SK-N-SH (cell line): ENCODE measurements at regions not wholly inside any gene's neighbourhood (a gene's known extent, or its start where the extent isn't known, plus 50 kb on each side); places are given as distances from the start of the nearest gene placed in this dataset.

Source experiments
- CTCF ChIA-PET: fragments of 300-600, 350-600 bp; formaldehyde crosslinking; extraction: SDS; loops from one replicate; lab custom pipeline; 2021; lab: Yijun Ruan, JAX
- POLR2A ChIA-PET: fragments of 350-600 bp; sonication (Branson Sonifier 250); formaldehyde crosslinking; extraction: SDS; loops from one replicate; lab custom pipeline; 2020; ENCODE audit warnings: antibody characterized with exemption, inconsistent platforms; lab: Yijun Ruan, JAX
- DNase-seq: peaks from one replicate; pipeline ENCODE4 v3.0.0; 2012
- H2AFZ ChIP-seq: fragments of 200-600 bp; sonication (generic); 2 replicates; pipeline ENCODE4 v1.8.1; 2016; ENCODE audit warnings: antibody characterized with exemption, mild to moderate bottlenecking, low read depth
- H3F3A ChIP-seq: fragments of 200-600 bp; sonication (generic); replicated peaks from 2 replicates; pipeline ENCODE3; 2016; ENCODE audit warnings: antibody characterized with exemption, mild to moderate bottlenecking; ENCODE audit not compliant: insufficient read depth
- H3K27ac ChIP-seq, 2 experiments: fragments of 200-500 bp in 1 of 2; fragments of 200-600 bp in 1 of 2; sonication (Bioruptor generic) in 1 of 2; sonication (generic), shearing (Covaris generic) in 1 of 2; 2 replicates each; pipeline versions ENCODE4 v1.5.1 to v1.6.1; 2014 to 2016; ENCODE audit warnings: low read depth in 2 of 2, inconsistent platforms in 1 of 2, low read length in 1 of 2, mild to moderate bottlenecking in 1 of 2, mixed read lengths in 1 of 2
- H3K27me3 ChIP-seq: fragments of 200-600 bp; sonication (generic), shearing (Covaris generic); 2 replicates; pipeline ENCODE4 v1.6.1; 2016; ENCODE audit warnings: mixed run types; ENCODE audit not compliant: insufficient read depth
- H3K36me3 ChIP-seq, 2 experiments: fragments of 200-500 bp in 1 of 2; fragments of 200-600 bp in 1 of 2; sonication (Bioruptor generic) in 1 of 2; sonication (generic) in 1 of 2; replicated peaks in 1 of 2; 2 replicates each; pipeline versions ENCODE3 to v1.5.1; 2014 to 2016; ENCODE audit warnings: low read length in 1 of 2, mild to moderate bottlenecking in 1 of 2; ENCODE audit not compliant: insufficient read depth in 2 of 2, control insufficient read depth in 1 of 2
- H3K4me1 ChIP-seq, 2 experiments: fragments of 200-500 bp in 1 of 2; fragments of 200-600 bp in 1 of 2; sonication (Bioruptor generic) in 1 of 2; sonication (generic), shearing (Covaris generic) in 1 of 2; 2 replicates each; pipeline versions ENCODE4 v1.5.1 to v1.6.1; 2014 to 2016; ENCODE audit warnings: low read depth in 1 of 2, low read length in 1 of 2, mixed run types in 1 of 2; ENCODE audit not compliant: insufficient read depth in 2 of 2, control insufficient read depth in 1 of 2
- H3K4me2 ChIP-seq: fragments of 200-600 bp; sonication (generic), shearing (Covaris generic); 2 replicates; pipeline ENCODE4 v1.6.1; 2017; ENCODE audit warnings: mixed run types
- H3K4me3 ChIP-seq, 2 experiments: fragments of 200-500 bp in 1 of 2; fragments of 200-600 bp in 1 of 2; sonication (Bioruptor generic) in 1 of 2; sonication (generic), shearing (Covaris generic) in 1 of 2; 2 replicates each; pipeline versions ENCODE4 v1.5.1 to v1.8.1; 2014 to 2016; ENCODE audit warnings: low read depth in 2 of 2, inconsistent platforms in 1 of 2, low read length in 1 of 2, mild to moderate bottlenecking in 1 of 2, mixed read lengths in 1 of 2, moderate library complexity in 1 of 2
- H3K79me2 ChIP-seq: fragments of 200-600 bp; sonication (generic); 2 replicates; pipeline ENCODE4 v1.8.1; 2017; ENCODE audit warnings: mild to moderate bottlenecking; ENCODE audit not compliant: insufficient read depth
- H3K9ac ChIP-seq: fragments of 200-600 bp; sonication (generic); 2 replicates; pipeline ENCODE4 v1.6.1; 2017; ENCODE audit warnings: mixed run types
- H3K9me2 ChIP-seq: fragments of 200-600 bp; sonication (generic); 2 replicates; pipeline ENCODE4 v1.6.1; 2017; ENCODE audit warnings: mixed run types
- H3K9me3 ChIP-seq: fragments of 200-600 bp; sonication (generic); 2 replicates; pipeline ENCODE4 v1.6.1; 2017; ENCODE audit warnings: mixed run types, mild to moderate bottlenecking, moderate library complexity
- H4K20me1 ChIP-seq: fragments of 200-600 bp; sonication (generic); 2 replicates; pipeline ENCODE4 v1.6.1; 2017; ENCODE audit warnings: mild to moderate bottlenecking, mixed run types; ENCODE audit not compliant: insufficient read depth
- CHD2 ChIP-seq: fragments of 150-350 bp; IDR thresholded peaks from 2 replicates; pipeline ENCODE4 v1.6.1; 2018; ENCODE audit warnings: low read length; ENCODE audit not compliant: partially characterized antibody
- ELF1 ChIP-seq: IDR thresholded peaks from 2 replicates; pipeline ENCODE4 v1.4.0; 2012
- EP300 ChIP-seq, 2 experiments: IDR thresholded peaks; 2 replicates each; pipeline versions ENCODE4 v1.4.0 to v1.6.1; 2012; ENCODE audit warnings: borderline replicate concordance in 1 of 2, low read depth in 1 of 2, low read length in 1 of 2
- FOXM1 ChIP-seq: IDR thresholded peaks from 2 replicates; pipeline ENCODE4 v1.4.0; 2012; ENCODE audit warnings: low read depth, mild to moderate bottlenecking
- IRF3 ChIP-seq: fragments of 150-350 bp; IDR thresholded peaks from 2 replicates; pipeline ENCODE4 v1.6.1; 2016; ENCODE audit warnings: mild to moderate bottlenecking, low read depth, low read length
- JUND ChIP-seq: IDR thresholded peaks from 2 replicates; pipeline ENCODE4 v1.4.0; 2012
- MEF2A ChIP-seq: IDR thresholded peaks from 2 replicates; pipeline ENCODE4 v1.4.0; 2012; ENCODE audit warnings: low read depth, borderline replicate concordance
- NRF1 ChIP-seq: IDR thresholded peaks from 2 replicates; pipeline ENCODE4 v1.6.1; 2012; ENCODE audit warnings: low read depth, mild to moderate bottlenecking, low read length
- PBX3 ChIP-seq: IDR thresholded peaks from 2 replicates; pipeline ENCODE4; 2012
- POLR2AphosphoS5 ChIP-seq: IDR thresholded peaks from 2 replicates; pipeline ENCODE4 v1.6.1; 2012; ENCODE audit warnings: low read depth, low read length
- RAD21 ChIP-seq: IDR thresholded peaks from 2 replicates; pipeline ENCODE4 v1.6.1; 2012; ENCODE audit warnings: mild to moderate bottlenecking, low read length
- RCOR1 ChIP-seq: fragments of 150-350 bp; IDR thresholded peaks from 2 replicates; pipeline ENCODE4 v1.6.1; 2017; ENCODE audit warnings: antibody characterized with exemption, low read length
- REST ChIP-seq: IDR thresholded peaks from 2 replicates; pipeline ENCODE4 v1.6.1; 2012; ENCODE audit warnings: mild to moderate bottlenecking, low read depth, low read length, moderate library complexity
- RFX5 ChIP-seq: IDR thresholded peaks from 2 replicates; pipeline ENCODE4 v1.6.1; 2012; ENCODE audit warnings: mild to moderate bottlenecking, improper control_type of control experiment, low read length
- RXRA ChIP-seq: IDR thresholded peaks from 2 replicates; pipeline ENCODE4 v1.4.0; 2012; ENCODE audit warnings: low read depth, mild to moderate bottlenecking, borderline replicate concordance
- SIN3A ChIP-seq: IDR thresholded peaks from 2 replicates; pipeline ENCODE4 v1.6.1; 2012; ENCODE audit warnings: low read depth, mild to moderate bottlenecking, low read length, moderate library complexity, borderline replicate concordance
- SMC3 ChIP-seq: IDR thresholded peaks from 2 replicates; pipeline ENCODE4 v1.6.1; 2012; ENCODE audit warnings: low read depth, low read length, improper control_type of control experiment
- TAF1 ChIP-seq: IDR thresholded peaks from 2 replicates; pipeline ENCODE4 v1.6.1; 2012; ENCODE audit warnings: low read depth, mild to moderate bottlenecking, low read length, moderate library complexity, borderline replicate concordance
- TCF12 ChIP-seq: IDR thresholded peaks from 2 replicates; pipeline ENCODE4 v1.4.0; 2012
- YY1 ChIP-seq: IDR thresholded peaks from 2 replicates; pipeline ENCODE4 v1.4.0; 2012; ENCODE audit warnings: low read depth, mild to moderate bottlenecking
- WGBS: methylation state at CpG from one replicate; pipeline ENCODE4 v1.1.6; 2017; ENCODE audit warnings: low lambda C conversion rate; 5-methylcytosine and 5-hydroxymethylcytosine counted together

- H3K9me2 ChIP-seq, result no peaks in the 10 kb centered on the region
- H3F3A ChIP-seq, result no peaks in the 10 kb centered on the region
- 38% methylated on average over 2 of the region's 2 CpGs for WGBS
- no peak overlapping the region for H3K4me3 ChIP-seq
- POLR2A ChIA-PET, result no interaction called here
- no peaks in the 10 kb centered on the region for H3K36me3 ChIP-seq
- H2AFZ ChIP-seq, result no peak overlapping the region
- CTCF ChIA-PET, result interaction anchor here (0.8 kb wide), 1 partner anchor 11 kb away, joined by 3 read pairs; no protein-coding TSS in a partner anchor
- no peaks in the 10 kb centered on the region for H3K27me3 ChIP-seq
- H3K9me3 ChIP-seq, result no peaks in the 10 kb centered on the region; the same call in 1 of the 2 replicates
- H4K20me1 ChIP-seq, result no peaks in the 10 kb centered on the region
- H3K27ac ChIP-seq, result no peak overlapping the region
- TF ChIP-seq JUND (no peak), SIN3A (no peak), MEF2A (no peak), REST (no peak), SMC3 (no peak), CHD2 (no peak), RAD21 (no peak), TAF1 (no peak), RXRA (no peak), NRF1 (no peak), FOXM1 (no peak), ELF1 (no peak), RFX5 (no peak), TCF12 (no peak), YY1 (no peak)
- H3K4me1 ChIP-seq, result peaks cover 0 to 4% of the 10 kb centered on the region in 2 experiments; a peak in 1 of 4 replicates
- no peaks in the 10 kb centered on the region for H3K79me2 ChIP-seq
- H3K9ac ChIP-seq, result no peak overlapping the region
- no peak for DNase-seq
- no peak overlapping the region for H3K4me2 ChIP-seq
Measured at GRCh38 chr7:8881916-8882315, 448.5 kb downstream of the NXPH1 start.

- H3K79me2 ChIP-seq, result no peaks in the 10 kb centered on the region
- no peaks in the 10 kb centered on the region for H3F3A ChIP-seq
- H3K4me3 ChIP-seq, result no peak overlapping the region
- no peaks in the 10 kb centered on the region for H3K36me3 ChIP-seq
- H3K4me1 ChIP-seq, result no peaks in the 10 kb centered on the region; a peak in 1 of 4 replicates
- no peak overlapping the region for H3K27ac ChIP-seq
- no peaks in the 10 kb centered on the region; the same call in 1 of the 2 replicates for H3K9me3 ChIP-seq
- POLR2A ChIA-PET, result no interaction called here
- DNase-seq, result no peak
- H3K27me3 ChIP-seq, result no peaks in the 10 kb centered on the region
- H2AFZ ChIP-seq, result no peak overlapping the region
- no peaks in the 10 kb centered on the region for H3K9me2 ChIP-seq
- H3K9ac ChIP-seq, result no peak overlapping the region
- CTCF ChIA-PET, result no interaction called here
- no peak overlapping the region for H3K4me2 ChIP-seq
- H4K20me1 ChIP-seq, result no peaks in the 10 kb centered on the region
- no peak for TF ChIP-seq JUND
- TF ChIP-seq PBX3, result no peak
- TF ChIP-seq RCOR1, result no peak
- no peak for TF ChIP-seq REST
- TF ChIP-seq POLR2AphosphoS5, result no peak
- TF ChIP-seq EP300 (IDR thresholded peaks at IDR 0.05; ENCODE audit: borderline replicate concordance in 1 of 2, low read depth in 1 of 2, low read length in 1 of 2), result no peak
- TF ChIP-seq IRF3, result no peak
- TF ChIP-seq CHD2, result no peak
Measured at GRCh38 chr7:8885480-8886000, 452.1 kb downstream of the NXPH1 start.
